LNCaP clone FGC (cell line): ENCODE measurements at regions not wholly inside any gene's neighbourhood (a gene's known extent, or its start where the extent isn't known, plus 50 kb on each side); places are given as distances from the start of the nearest gene placed in this dataset.
"Not testable (repeated sequence)": the region's sequence is repeated elsewhere in the genome, so short reads cannot be mapped to it uniquely, and the experiment has no call there.

Experiments used
- DNase-seq: peaks from one replicate; pipeline ENCODE4 v3.0.0-alpha.2; 2011; ENCODE audit warnings: low read depth
- H3K4me3 ChIP-seq: 2 replicates; pipeline ENCODE4 v1.5.1; 2011; ENCODE audit warnings: mild to moderate bottlenecking, low read depth, low read length, control low read depth
- CTCF ChIP-seq: IDR thresholded peaks from 2 replicates; pipeline ENCODE4 v1.5.1; 2012; ENCODE audit warnings: mild to moderate bottlenecking; ENCODE audit not compliant: control insufficient read depth, insufficient read depth; ENCODE audit errors: extremely low read depth

- H3K4me3 ChIP-seq = no peak overlapping the region
- no peak for DNase-seq
- TF ChIP-seq CTCF = no peak
Observed at GRCh38 chr3:177652556-177653291, 455.4 kb upstream of the TBL1XR1 start.

GRCh38 chr3:177657243-177657642, 460.0 kb upstream of the TBL1XR1 start:
- DNase-seq = no peak
- TF ChIP-seq CTCF = no peak
- no peak overlapping the region for H3K4me3 ChIP-seq

- no peak for TF ChIP-seq CTCF
- no peak for DNase-seq
- H3K4me3 ChIP-seq = no peak overlapping the region
Observed at GRCh38 chr3:177658354-177658753, 461.1 kb upstream of the TBL1XR1 start.

GRCh38 chr3:177664380-177665103, 467.3 kb upstream of the TBL1XR1 start:
- H3K4me3 ChIP-seq, DNase-seq: not testable (repeated sequence)

- no peak for DNase-seq
- H3K4me3 ChIP-seq = no peak overlapping the region
- TF ChIP-seq CTCF = no peak
Observed at GRCh38 chr3:177665122-177665808, 468.0 kb upstream of the TBL1XR1 start.

- no peak for TF ChIP-seq CTCF
- H3K4me3 ChIP-seq = no peak overlapping the region
- no peak for DNase-seq
Observed at GRCh38 chr3:177672252-177672911, 475.1 kb upstream of the TBL1XR1 start.

- no peak for DNase-seq
- no peak for TF ChIP-seq CTCF
Observed at GRCh38 chr3:177673112-177673914, 476.0 kb upstream of the TBL1XR1 start.

More at GRCh38 chr3:177673112-177673914, 476.0 kb upstream of the TBL1XR1 start:
- H3K4me3 ChIP-seq = no peak overlapping the region
